ENCODE measurements at regions not wholly inside any gene's neighbourhood (a gene's known extent, or its start where the extent isn't known, plus 50 kb on each side); places are given as distances from the start of the nearest gene placed in this dataset.

DNA sequence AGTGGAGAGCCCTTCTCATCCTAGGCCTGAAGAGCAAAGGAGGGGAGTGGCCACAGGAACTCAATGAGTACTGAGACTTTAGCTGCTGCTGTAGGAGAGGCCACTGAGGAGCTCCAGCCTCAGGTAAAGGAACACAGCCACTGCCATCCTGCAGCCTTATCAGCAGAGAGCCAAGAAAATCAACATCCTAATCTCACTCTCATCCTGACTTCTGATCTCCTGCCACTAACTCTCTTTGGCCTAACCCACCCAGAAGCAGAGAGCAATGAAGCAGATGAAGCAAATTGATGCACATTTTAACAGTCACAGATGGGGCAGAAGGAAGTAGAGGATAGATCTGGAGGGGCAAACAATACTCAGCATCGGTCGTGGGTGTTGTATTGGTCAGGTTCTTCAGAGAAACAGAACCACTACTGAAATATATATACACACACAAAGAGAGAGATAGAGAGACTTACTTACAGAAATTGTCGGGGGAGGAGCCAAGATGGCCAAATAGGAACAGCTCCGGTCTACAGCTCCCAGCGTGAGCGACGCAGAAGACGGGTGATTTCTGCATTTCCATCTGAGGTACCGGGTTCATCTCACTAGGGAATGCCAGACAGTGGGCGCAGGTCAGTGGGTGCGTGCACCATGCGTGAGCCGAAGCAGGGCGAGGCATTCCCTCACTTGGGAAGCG lies 297.6 kb downstream of the MTERF1 start:
- no peaks in the 10 kb centered on the region for H3K27me3 ChIP-seq (ENCODE audit: insufficient read depth, low read depth, severe bottlenecking)
- no peaks in the 10 kb centered on the region for H3K36me3 ChIP-seq
- TF ChIP-seq, protein P1, sequence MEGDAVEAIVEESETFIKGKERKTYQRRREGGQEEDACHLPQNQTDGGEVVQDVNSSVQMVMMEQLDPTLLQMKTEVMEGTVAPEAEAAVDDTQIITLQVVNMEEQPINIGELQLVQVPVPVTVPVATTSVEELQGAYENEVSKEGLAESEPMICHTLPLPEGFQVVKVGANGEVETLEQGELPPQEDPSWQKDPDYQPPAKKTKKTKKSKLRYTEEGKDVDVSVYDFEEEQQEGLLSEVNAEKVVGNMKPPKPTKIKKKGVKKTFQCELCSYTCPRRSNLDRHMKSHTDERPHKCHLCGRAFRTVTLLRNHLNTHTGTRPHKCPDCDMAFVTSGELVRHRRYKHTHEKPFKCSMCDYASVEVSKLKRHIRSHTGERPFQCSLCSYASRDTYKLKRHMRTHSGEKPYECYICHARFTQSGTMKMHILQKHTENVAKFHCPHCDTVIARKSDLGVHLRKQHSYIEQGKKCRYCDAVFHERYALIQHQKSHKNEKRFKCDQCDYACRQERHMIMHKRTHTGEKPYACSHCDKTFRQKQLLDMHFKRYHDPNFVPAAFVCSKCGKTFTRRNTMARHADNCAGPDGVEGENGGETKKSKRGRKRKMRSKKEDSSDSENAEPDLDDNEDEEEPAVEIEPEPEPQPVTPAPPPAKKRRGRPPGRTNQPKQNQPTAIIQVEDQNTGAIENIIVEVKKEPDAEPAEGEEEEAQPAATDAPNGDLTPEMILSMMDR (IDR thresholded peaks at IDR 0.05; ENCODE audit: low read depth, low read length) = no peak
- no peak overlapping the region for H3K4me3 ChIP-seq (ENCODE audit: low read depth, low read length)
- no peak for DNase-seq
- H3K27ac ChIP-seq = no peak overlapping the region
- H3K9me3 ChIP-seq (ENCODE audit: severe bottlenecking) = no peaks in the 10 kb centered on the region

DNA sequence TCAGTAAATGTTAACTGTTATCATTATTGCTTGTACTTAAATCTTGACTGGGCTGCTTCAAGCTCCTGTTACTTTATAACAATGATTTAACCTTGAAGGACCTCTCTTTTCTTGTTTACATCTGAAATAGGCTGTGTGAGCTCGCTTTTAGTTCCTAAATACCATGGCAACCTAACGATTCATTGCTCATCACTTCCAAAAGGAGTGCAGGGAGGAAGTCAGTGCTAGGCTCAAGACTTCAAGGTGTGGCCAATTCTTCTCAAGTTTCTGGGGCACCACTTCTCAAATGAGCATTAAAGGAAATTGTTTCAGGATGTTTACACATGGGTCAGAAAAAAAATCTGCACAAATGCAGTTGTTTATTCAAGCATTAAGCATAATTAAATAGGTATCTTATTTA lies 284.2 kb downstream of the MTERF1 start:
- Histone ChIP-seq H3K9me3 (ENCODE audit: severe bottlenecking) (no peaks in the 10 kb centered on the region), H3K4me3 (ENCODE audit: low read depth, low read length) (no peak overlapping the region), H3K27me3 (ENCODE audit: insufficient read depth, low read depth, severe bottlenecking) (no peaks in the 10 kb centered on the region), H3K27ac (no peak overlapping the region), H3K36me3 (no peaks in the 10 kb centered on the region)
- no peak for DNase-seq
- TF ChIP-seq, protein P1 (IDR thresholded peaks at IDR 0.05; ENCODE audit: low read depth, low read length) = no peak

- Histone ChIP-seq H3K27me3 (ENCODE audit: insufficient read depth, low read depth, severe bottlenecking) (no peaks in the 10 kb centered on the region), H3K4me3 (ENCODE audit: low read depth, low read length) (no peak overlapping the region), H3K36me3 (no peaks in the 10 kb centered on the region), H3K9me3 (ENCODE audit: severe bottlenecking) (no peaks in the 10 kb centered on the region), H3K27ac (no peak overlapping the region)
- DNase-seq = no peak
- TF ChIP-seq, protein P1 (IDR thresholded peaks at IDR 0.05; ENCODE audit: low read depth, low read length) = no peak
Observed at GRCh38 chr7:91598791-91599190, 281.7 kb downstream of the MTERF1 start.

GRCh38 chr7:91600112-91600511 lies 280.4 kb downstream of the MTERF1 start:
- TF ChIP-seq, protein P1 (IDR thresholded peaks at IDR 0.05; ENCODE audit: low read depth, low read length) = no peak
- H3K36me3 ChIP-seq = no peaks in the 10 kb centered on the region
- no peak overlapping the region for H3K4me3 ChIP-seq (ENCODE audit: low read depth, low read length)
- H3K27ac ChIP-seq = no peak overlapping the region
- no peaks in the 10 kb centered on the region for H3K27me3 ChIP-seq (ENCODE audit: insufficient read depth, low read depth, severe bottlenecking)
- no peak for DNase-seq
- no peaks in the 10 kb centered on the region for H3K9me3 ChIP-seq (ENCODE audit: severe bottlenecking)

DNA sequence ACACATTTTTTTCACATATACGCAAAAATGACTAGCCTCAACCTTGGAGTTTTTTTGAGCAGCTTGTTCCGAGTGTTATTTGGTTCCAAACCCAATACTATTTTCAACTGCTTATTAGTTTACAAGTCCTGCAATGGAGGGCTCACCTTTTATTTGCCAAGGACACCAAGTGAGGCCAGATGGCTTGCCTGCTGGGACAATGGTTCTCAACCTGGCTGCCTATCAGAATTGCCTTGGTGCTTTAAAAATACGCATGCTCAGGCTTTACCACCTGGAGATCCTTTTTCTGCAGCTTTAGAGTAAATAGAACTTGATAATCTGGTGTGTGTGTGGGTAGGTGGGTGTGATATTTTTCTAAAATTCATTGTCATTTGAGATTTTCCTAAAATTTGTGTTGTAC lies 276.8 kb downstream of the MTERF1 start:
- TF ChIP-seq, protein P1 (IDR thresholded peaks at IDR 0.05; ENCODE audit: low read depth, low read length) = no peak
- Histone ChIP-seq H3K27me3 (ENCODE audit: insufficient read depth, low read depth, severe bottlenecking) (no peaks in the 10 kb centered on the region), H3K27ac (no peak overlapping the region), H3K4me3 (ENCODE audit: low read depth, low read length) (no peak overlapping the region), H3K9me3 (ENCODE audit: severe bottlenecking) (no peaks in the 10 kb centered on the region), H3K36me3 (no peaks in the 10 kb centered on the region)
- no peak for DNase-seq

DNA sequence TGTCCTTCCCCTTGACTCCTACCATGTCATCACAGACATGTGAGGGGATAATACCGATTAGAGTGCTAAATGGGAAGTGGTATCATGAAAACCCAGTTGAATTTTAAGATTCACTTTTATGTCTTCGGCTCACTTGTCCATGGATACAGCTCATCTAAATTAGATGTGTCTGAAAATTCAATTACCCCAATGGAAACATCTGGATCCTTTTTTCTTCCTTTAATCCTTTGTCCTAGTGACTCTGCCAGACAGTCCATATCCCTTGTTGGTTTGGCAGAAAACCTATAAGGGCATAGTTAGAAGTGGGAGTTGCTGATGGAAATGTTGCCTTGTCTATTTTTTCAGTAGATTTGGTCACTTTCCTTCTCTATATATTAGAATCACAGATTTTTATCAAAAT lies 271.9 kb downstream of the MTERF1 start:
- Histone ChIP-seq H3K9me3 (ENCODE audit: severe bottlenecking) (no peaks in the 10 kb centered on the region), H3K36me3 (no peaks in the 10 kb centered on the region), H3K4me3 (ENCODE audit: low read depth, low read length) (no peak overlapping the region), H3K27me3 (ENCODE audit: insufficient read depth, low read depth, severe bottlenecking) (no peaks in the 10 kb centered on the region), H3K27ac (no peak overlapping the region)
- DNase-seq = no peak
- TF ChIP-seq, protein P1 (IDR thresholded peaks at IDR 0.05; ENCODE audit: low read depth, low read length) = no peak
